Kidney epithelial cell (primary cell): ENCODE measurements at regions not wholly inside any gene's neighbourhood (a gene's known extent, or its start where the extent isn't known, plus 50 kb on each side); places are given as distances from the start of the nearest gene placed in this dataset.

Source experiments
- DNase-seq: peaks from one replicate; pipeline ENCODE4 v3.0.0-alpha.2; 2010; ENCODE audit warnings: low read depth
- H3K27me3 ChIP-seq: 2 replicates; pipeline ENCODE4 v1.6.0; 2011; ENCODE audit warnings: low read length; ENCODE audit not compliant: control insufficient read depth, insufficient read depth
- H3K36me3 ChIP-seq: 2 replicates; pipeline ENCODE4 v1.5.1; 2011; ENCODE audit warnings: low read length; ENCODE audit not compliant: control insufficient read depth, insufficient read depth
- H3K4me3 ChIP-seq: 2 replicates; pipeline ENCODE4 v1.5.1; 2011; ENCODE audit warnings: low read depth, mild to moderate bottlenecking, control low read depth, low read length
- CTCF ChIP-seq: IDR thresholded peaks from 2 replicates; pipeline ENCODE4 v1.5.1; 2011; ENCODE audit warnings: mild to moderate bottlenecking, moderate library complexity, low read length, control low read depth, inconsistent platforms; ENCODE audit not compliant: insufficient read depth, poor library complexity, severe bottlenecking

GRCh38 chr16:5616841-5617240 lies 519.2 kb upstream of the EEF2KMT start:
- no peak for TF ChIP-seq CTCF
- Histone ChIP-seq H3K4me3 (no peak overlapping the region), H3K36me3 (no peaks in the 10 kb centered on the region), H3K27me3 (no peaks in the 10 kb centered on the region)
- DNase-seq = no peak

GRCh38 chr16:5615868-5616642 lies 518.5 kb upstream of the EEF2KMT start:
- Histone ChIP-seq H3K36me3 (no peaks in the 10 kb centered on the region), H3K4me3 (no peak overlapping the region), H3K27me3 (no peaks in the 10 kb centered on the region)
- DNase-seq = no peak
- TF ChIP-seq CTCF = peak; percentile 60

GRCh38 chr16:5607169-5607568 lies 509.6 kb upstream of the EEF2KMT start:
- Histone ChIP-seq H3K36me3 (no peaks in the 10 kb centered on the region), H3K4me3 (no peak overlapping the region), H3K27me3 (no peaks in the 10 kb centered on the region)
- no peak for DNase-seq
- no peak for TF ChIP-seq CTCF

GRCh38 chr16:5605404-5605803 lies 507.8 kb upstream of the EEF2KMT start:
- Histone ChIP-seq H3K36me3 (no peaks in the 10 kb centered on the region), H3K4me3 (no peak overlapping the region), H3K27me3 (no peaks in the 10 kb centered on the region)
- no peak for DNase-seq
- no peak for TF ChIP-seq CTCF

GRCh38 chr16:5604770-5605169 lies 507.2 kb upstream of the EEF2KMT start:
- DNase-seq = no peak
- Histone ChIP-seq H3K4me3 (no peak overlapping the region), H3K27me3 (no peaks in the 10 kb centered on the region), H3K36me3 (no peaks in the 10 kb centered on the region)
- TF ChIP-seq CTCF = no peak

- no peak for DNase-seq
- no peak overlapping the region for H3K4me3 ChIP-seq
- no peaks in the 10 kb centered on the region for H3K27me3 ChIP-seq
- H3K36me3 ChIP-seq = no peaks in the 10 kb centered on the region
- TF ChIP-seq CTCF = no peak
These were observed 506.2 kb upstream of the EEF2KMT start for GRCh38 chr16:5603836-5604235.
